Glutamatergic neuron (in vitro differentiated cells): ENCODE measurements at regions not wholly inside any gene's neighbourhood (a gene's known extent, or its start where the extent isn't known, plus 50 kb on each side); places are given as distances from the start of the nearest gene placed in this dataset.

Experiments
- DNase-seq: peaks from one replicate; pipeline ENCODE4 v3.0.0; 2022
- H3K27ac Mint-ChIP-seq: one replicate; pipeline ENCODE4 v1.8.0; 2020; ENCODE audit warnings: mild to moderate bottlenecking, mixed read lengths, inconsistent platforms; ENCODE audit not compliant: unreplicated experiment
- H3K27me3 Mint-ChIP-seq: one replicate; pipeline ENCODE4 v1.8.0; 2020; ENCODE audit warnings: mild to moderate bottlenecking, moderate library complexity, mixed read lengths, inconsistent platforms; ENCODE audit not compliant: unreplicated experiment
- H3K36me3 Mint-ChIP-seq: one replicate; pipeline ENCODE4 v1.8.0; 2020; ENCODE audit warnings: mild to moderate bottlenecking, mixed read lengths, inconsistent platforms; ENCODE audit not compliant: unreplicated experiment
- H3K4me1 Mint-ChIP-seq: one replicate; pipeline ENCODE4 v1.8.0; 2020; ENCODE audit warnings: mild to moderate bottlenecking, low read depth, mixed read lengths, inconsistent platforms; ENCODE audit not compliant: unreplicated experiment
- H3K4me3 Mint-ChIP-seq: one replicate; pipeline ENCODE4 v1.8.0; 2020; ENCODE audit warnings: mild to moderate bottlenecking, mixed read lengths, inconsistent platforms; ENCODE audit not compliant: unreplicated experiment
- H3K9me3 Mint-ChIP-seq: one replicate; pipeline ENCODE4 v1.8.0; 2020; ENCODE audit warnings: mild to moderate bottlenecking, moderate library complexity, mixed read lengths, inconsistent platforms; ENCODE audit not compliant: unreplicated experiment
- CTCF ChIP-seq: fragments of 200-600 bp; sonication (generic); IDR thresholded peaks from one replicate; pipeline ENCODE4 v1.5.0; 2021; ENCODE audit not compliant: partially characterized antibody, unreplicated experiment

- no peak for DNase-seq
- H3K36me3 Mint-ChIP-seq, result no peaks in the 10 kb centered on the region
- no peak overlapping the region for H3K27ac Mint-ChIP-seq
- no peak overlapping the region for H3K4me3 Mint-ChIP-seq
- H3K27me3 Mint-ChIP-seq, result no peaks in the 10 kb centered on the region
- peaks cover 2% of the 10 kb centered on the region for H3K9me3 Mint-ChIP-seq
- no peak for TF ChIP-seq CTCF
- peaks cover 5% of the 10 kb centered on the region for H3K4me1 Mint-ChIP-seq
Measured at GRCh38 chr7:79524048-79524447, 70.6 kb upstream of the MAGI2 start.

GRCh38 chr7:79523436-79523835, 70.0 kb upstream of the MAGI2 start:
- H3K36me3 Mint-ChIP-seq, result no peaks in the 10 kb centered on the region
- no peak overlapping the region for H3K4me3 Mint-ChIP-seq

GRCh38 chr7:79520543-79520942, 67.1 kb upstream of the MAGI2 start:
- H3K36me3 Mint-ChIP-seq, result no peaks in the 10 kb centered on the region
- no peak for DNase-seq
- H3K4me1 Mint-ChIP-seq, result peaks cover 4% of the 10 kb centered on the region
- no peaks in the 10 kb centered on the region for H3K27me3 Mint-ChIP-seq
- H3K9me3 Mint-ChIP-seq, result peaks cover 2% of the 10 kb centered on the region
- TF ChIP-seq CTCF, result no peak
- no peak overlapping the region for H3K27ac Mint-ChIP-seq
- no peak overlapping the region for H3K4me3 Mint-ChIP-seq

More at GRCh38 chr7:79523436-79523835, 70.0 kb upstream of the MAGI2 start:
- no peak for DNase-seq
- H3K9me3 Mint-ChIP-seq, result peaks cover 2% of the 10 kb centered on the region
- no peak for TF ChIP-seq CTCF
- H3K27me3 Mint-ChIP-seq, result no peaks in the 10 kb centered on the region
- peaks cover 1% of the 10 kb centered on the region for H3K4me1 Mint-ChIP-seq
- H3K27ac Mint-ChIP-seq, result no peak overlapping the region

GRCh38 chr7:79515358-79515757, 61.9 kb upstream of the MAGI2 start:
- TF ChIP-seq CTCF, result no peak
- Mint-ChIP-seq H3K36me3 (no peaks in the 10 kb centered on the region), H3K4me3 (no peak overlapping the region), H3K9me3 (peaks cover 2% of the 10 kb centered on the region), H3K27me3 (no peaks in the 10 kb centered on the region), H3K4me1 (peaks cover 4% of the 10 kb centered on the region), H3K27ac (no peak overlapping the region)
- no peak for DNase-seq

- TF ChIP-seq CTCF, result no peak
- Mint-ChIP-seq H3K27ac (no peak overlapping the region), H3K4me3 (no peak overlapping the region), H3K4me1 (peaks cover 4% of the 10 kb centered on the region), H3K36me3 (no peaks in the 10 kb centered on the region), H3K9me3 (peaks cover 2% of the 10 kb centered on the region), H3K27me3 (no peaks in the 10 kb centered on the region)
- DNase-seq, result no peak
Measured at GRCh38 chr7:79513261-79513660, 59.8 kb upstream of the MAGI2 start.
